Urinary bladder (tissue), 3 donors: ENCODE measurements at regions not wholly inside any gene's neighbourhood (a gene's known extent, or its start where the extent isn't known, plus 50 kb on each side); places are given as distances from the start of the nearest gene placed in this dataset.

ENCODE experiments used
- DNase-seq: peaks from one replicate; pipeline ENCODE4 v3.0.0-alpha.2; 2015; ENCODE audit errors: extremely low spot score
- H3K27ac ChIP-seq: one replicate; pipeline ENCODE4 v1.5.1; 2013; ENCODE audit warnings: low read depth, mild to moderate bottlenecking, moderate library complexity
- H3K36me3 ChIP-seq: one replicate; pipeline ENCODE4 v1.6.1; 2013; ENCODE audit warnings: mild to moderate bottlenecking, moderate library complexity; ENCODE audit not compliant: insufficient read depth
- H3K4me1 ChIP-seq: one replicate; pipeline ENCODE4 v1.6.1; 2013; ENCODE audit warnings: mild to moderate bottlenecking, moderate library complexity; ENCODE audit not compliant: insufficient read depth
- H3K4me3 ChIP-seq: one replicate; pipeline ENCODE4 v1.5.1; 2013; ENCODE audit warnings: low read depth, low read length
- WGBS: extraction: QIAGEN DNeasy Blood & Tissue Kit; methylation state at CpG from one replicate; pipeline ENCODE4 v1.1.7; 2013; 5-methylcytosine and 5-hydroxymethylcytosine counted together
- donor health status: healthy with polysubstance abuse.
- donor health status: healthy.

GRCh38 chr3:29070959-29071634 is 209.8 kb upstream of the RBMS3 start:
- Histone ChIP-seq H3K4me3 (no peak overlapping the region), H3K4me1 (no peaks in the 10 kb centered on the region), H3K27ac (no peak overlapping the region), H3K36me3 (no peaks in the 10 kb centered on the region)
- DNase-seq = no peak
- WGBS = 81% methylated on average over 3 of the region's 3 CpGs

GRCh38 chr3:29072611-29073010 is 208.3 kb upstream of the RBMS3 start:
- Histone ChIP-seq H3K4me1 (no peaks in the 10 kb centered on the region), H3K36me3 (no peaks in the 10 kb centered on the region), H3K27ac (no peak overlapping the region), H3K4me3 (no peak overlapping the region)
- no peak for DNase-seq
- 88% methylated on average over 1 of the region's 1 CpG for WGBS

- WGBS = 55% methylated on average over 2 of the region's 2 CpGs
- no peaks in the 10 kb centered on the region for H3K36me3 ChIP-seq
- DNase-seq = no peak
- H3K4me3 ChIP-seq = no peak overlapping the region
- H3K27ac ChIP-seq = no peak overlapping the region
- H3K4me1 ChIP-seq = no peaks in the 10 kb centered on the region
These were observed 203.5 kb upstream of the RBMS3 start for GRCh38 chr3:29077356-29077755.

- no peak overlapping the region for H3K27ac ChIP-seq
- no peak overlapping the region for H3K4me3 ChIP-seq
- DNase-seq = no peak
- H3K4me1 ChIP-seq = no peaks in the 10 kb centered on the region
- H3K36me3 ChIP-seq = no peaks in the 10 kb centered on the region
These were observed 201.5 kb upstream of the RBMS3 start for GRCh38 chr3:29079358-29079757.

- no peaks in the 10 kb centered on the region for H3K36me3 ChIP-seq
- no peak overlapping the region for H3K27ac ChIP-seq
- H3K4me1 ChIP-seq = no peaks in the 10 kb centered on the region
- no peak overlapping the region for H3K4me3 ChIP-seq
- no peak for DNase-seq
These were observed 199.9 kb upstream of the RBMS3 start for GRCh38 chr3:29080967-29081366.

GRCh38 chr3:29083081-29083480 is 197.8 kb upstream of the RBMS3 start:
- H3K4me3 ChIP-seq = no peak overlapping the region
- no peak for DNase-seq
- H3K27ac ChIP-seq = no peak overlapping the region
- WGBS = 61% methylated on average over 2 of the region's 2 CpGs
- H3K36me3 ChIP-seq = no peaks in the 10 kb centered on the region
- H3K4me1 ChIP-seq = no peaks in the 10 kb centered on the region

- Histone ChIP-seq H3K36me3 (no peaks in the 10 kb centered on the region), H3K4me1 (no peaks in the 10 kb centered on the region), H3K4me3 (no peak overlapping the region), H3K27ac (no peak overlapping the region)
- WGBS = 22% methylated on average over 1 of the region's 1 CpG
- DNase-seq = no peak
These were observed 197.2 kb upstream of the RBMS3 start for GRCh38 chr3:29083676-29084075.

GRCh38 chr3:29088579-29088978 is 192.3 kb upstream of the RBMS3 start:
- Histone ChIP-seq H3K4me1 (no peaks in the 10 kb centered on the region), H3K4me3 (no peak overlapping the region), H3K27ac (no peak overlapping the region), H3K36me3 (no peaks in the 10 kb centered on the region)
- 97% methylated on average over 3 of the region's 3 CpGs for WGBS
- DNase-seq = no peak

GRCh38 chr3:29090912-29091597 is 189.8 kb upstream of the RBMS3 start:
- Histone ChIP-seq H3K4me3 (no peak overlapping the region), H3K27ac (no peak overlapping the region), H3K36me3 (no peaks in the 10 kb centered on the region), H3K4me1 (no peaks in the 10 kb centered on the region)
- no peak for DNase-seq
- 88% methylated on average over 4 of the region's 4 CpGs for WGBS

GRCh38 chr3:29091599-29092189 is 189.2 kb upstream of the RBMS3 start:
- Histone ChIP-seq H3K4me3 (no peak overlapping the region), H3K36me3 (no peaks in the 10 kb centered on the region), H3K4me1 (no peaks in the 10 kb centered on the region), H3K27ac (no peak overlapping the region)
- no peak for DNase-seq
- 78% methylated on average over 2 of the region's 2 CpGs for WGBS

- Histone ChIP-seq H3K36me3 (no peaks in the 10 kb centered on the region), H3K27ac (no peak overlapping the region), H3K4me3 (no peak overlapping the region), H3K4me1 (no peaks in the 10 kb centered on the region)
- DNase-seq = no peak
- 52% methylated on average over 3 of the region's 3 CpGs for WGBS
These were observed 188.5 kb upstream of the RBMS3 start for GRCh38 chr3:29092348-29092747.

GRCh38 chr3:29099296-29099695 is 181.6 kb upstream of the RBMS3 start:
- Histone ChIP-seq H3K4me1 (no peaks in the 10 kb centered on the region), H3K4me3 (no peak overlapping the region), H3K36me3 (no peaks in the 10 kb centered on the region), H3K27ac (no peak overlapping the region)
- DNase-seq = no peak
- 55% methylated on average over 3 of the region's 3 CpGs for WGBS

GRCh38 chr3:29099775-29100174 is 181.1 kb upstream of the RBMS3 start:
- H3K4me1 ChIP-seq = no peaks in the 10 kb centered on the region
- no peak overlapping the region for H3K4me3 ChIP-seq
- WGBS = 97% methylated on average over 1 of the region's 1 CpG
- H3K27ac ChIP-seq = no peak overlapping the region
- DNase-seq = no peak
- H3K36me3 ChIP-seq = no peaks in the 10 kb centered on the region

GRCh38 chr3:29100292-29100691 is 180.6 kb upstream of the RBMS3 start:
- Histone ChIP-seq H3K4me3 (no peak overlapping the region), H3K27ac (no peak overlapping the region), H3K36me3 (no peaks in the 10 kb centered on the region), H3K4me1 (no peaks in the 10 kb centered on the region)
- no peak for DNase-seq
- WGBS = 91% methylated on average over 3 of the region's 3 CpGs
